GM04503 (cell line): ENCODE measurements at regions not wholly inside any gene's neighbourhood (a gene's known extent, or its start where the extent isn't known, plus 50 kb on each side); places are given as distances from the start of the nearest gene placed in this dataset.

Source experiments
- DNase-seq: peaks from one replicate; pipeline ENCODE4 v3.0.0-alpha.2; 2012; ENCODE audit warnings: low read depth

DNA sequence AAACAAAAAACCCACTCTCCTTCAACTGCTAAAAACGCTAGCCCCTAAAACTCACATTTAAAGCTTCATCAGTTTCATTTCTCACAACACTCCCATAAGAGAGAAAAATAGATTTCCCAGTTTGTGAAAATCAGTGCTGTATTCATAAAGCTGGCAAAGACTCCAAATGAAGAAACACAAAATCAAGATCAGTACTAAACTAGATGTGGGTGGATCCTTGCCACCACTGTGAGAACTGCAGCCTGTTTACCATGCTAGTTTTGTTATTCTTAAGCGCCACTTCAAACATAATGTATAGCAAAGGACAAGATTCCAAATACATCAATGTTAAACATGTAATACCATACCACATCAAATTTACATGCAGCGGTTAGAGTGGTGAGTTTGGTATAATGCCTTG is 104.5 kb upstream of the CCDC150 start:
- DNase-seq = no peak

DNA sequence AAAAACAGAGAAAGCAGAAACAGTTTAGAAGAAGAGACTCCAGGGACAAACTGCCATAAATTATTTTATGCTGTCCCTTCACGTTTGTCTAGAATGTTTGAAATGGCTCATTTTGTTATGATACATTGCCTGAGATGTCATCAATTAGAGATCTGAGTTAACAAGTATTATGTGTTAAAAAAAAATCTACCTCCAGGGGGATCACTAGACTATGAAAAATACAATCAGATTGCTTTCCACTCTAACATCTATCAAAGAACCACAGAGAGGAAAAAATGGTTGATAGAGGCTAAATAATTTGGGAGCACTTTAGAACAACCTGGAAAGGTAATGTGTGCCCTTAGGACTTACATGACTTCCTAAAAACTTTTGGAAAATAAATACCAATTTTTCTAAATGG is 103.8 kb upstream of the CCDC150 start:
- DNase-seq = no peak

DNA sequence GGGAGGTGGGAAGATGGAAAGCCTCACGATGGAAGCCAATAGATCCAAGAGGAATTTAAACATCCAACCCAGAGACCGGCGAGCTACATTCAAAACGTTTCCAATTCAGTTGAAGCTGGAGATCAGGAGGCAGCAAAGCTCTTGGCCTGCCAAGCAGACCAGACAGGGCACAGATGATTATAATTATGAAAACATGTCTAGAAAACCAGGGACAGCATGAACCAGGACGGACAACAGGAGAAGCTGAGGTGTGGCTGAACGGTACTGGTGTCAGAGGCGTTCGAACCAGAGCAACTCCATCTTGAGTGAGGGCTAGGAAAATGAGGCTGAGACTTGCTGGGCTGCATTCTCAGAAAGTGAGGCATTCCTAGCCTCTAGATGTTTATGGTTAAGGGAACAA is 102.2 kb upstream of the CCDC150 start:
- DNase-seq = no peak

DNA sequence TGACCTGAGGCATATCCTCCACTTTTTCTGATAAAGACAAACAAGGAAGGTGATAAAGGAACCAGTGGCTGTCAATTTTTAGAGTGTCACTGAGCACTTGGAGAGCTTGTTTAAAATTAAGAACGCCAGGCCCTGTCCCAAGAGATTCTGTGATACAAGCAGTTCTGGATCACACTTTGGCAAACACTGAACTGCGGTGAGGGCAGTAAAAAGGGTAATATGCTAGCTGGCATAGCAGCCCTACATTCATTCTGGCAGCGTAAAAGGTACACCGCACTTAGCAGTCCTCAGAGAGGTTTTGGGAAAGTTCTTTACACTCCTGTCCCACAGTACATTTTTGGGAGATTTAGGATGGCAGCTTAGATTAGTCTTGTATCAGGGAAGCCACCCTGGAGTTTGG is 101.3 kb upstream of the CCDC150 start:
- no peak for DNase-seq

DNA sequence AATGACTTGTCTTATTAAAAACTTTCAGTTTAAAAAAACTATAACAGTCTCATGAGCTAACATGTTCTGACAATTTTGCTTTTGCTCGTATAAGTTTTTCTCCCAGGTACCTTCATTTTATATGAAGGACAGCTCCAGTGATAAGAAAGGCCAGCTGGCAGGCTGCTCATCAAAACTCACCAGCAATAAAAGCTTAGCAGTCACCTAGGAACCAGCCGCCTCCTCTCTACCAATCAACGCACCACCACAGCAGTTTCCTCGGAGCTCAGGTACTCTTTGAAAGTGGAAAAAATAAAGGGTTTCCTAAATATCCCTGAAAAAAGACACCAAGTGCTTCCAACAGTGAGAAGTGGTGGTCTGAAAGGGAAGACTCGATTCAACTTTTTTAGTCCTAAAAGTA is 100.9 kb upstream of the CCDC150 start:
- DNase-seq = no peak

DNA sequence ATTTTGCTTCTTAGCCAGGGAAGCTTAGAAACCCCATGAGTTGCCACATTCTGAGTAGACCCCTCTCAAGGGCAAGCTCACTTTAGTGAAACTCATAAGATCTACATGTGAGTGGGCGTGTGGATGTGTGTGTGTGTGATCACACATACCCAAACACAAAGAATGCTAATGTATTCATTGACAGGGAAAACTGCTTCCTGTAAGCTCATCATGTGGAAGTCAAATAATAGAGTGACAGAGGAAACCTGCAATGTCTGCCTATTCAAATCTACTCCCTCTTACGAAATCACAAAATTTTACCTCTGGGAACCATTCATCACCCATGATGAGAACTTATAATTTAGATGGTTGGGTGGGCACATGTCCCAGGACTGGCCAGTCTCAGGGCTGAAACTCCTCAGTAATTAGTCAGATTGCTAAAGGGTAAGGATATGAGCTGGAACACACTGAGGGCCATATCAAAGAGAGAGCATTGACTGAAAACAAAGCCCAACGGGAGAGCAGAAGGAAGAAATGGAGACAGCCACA is 94.5 kb upstream of the CCDC150 start:
- no peak for DNase-seq

DNA sequence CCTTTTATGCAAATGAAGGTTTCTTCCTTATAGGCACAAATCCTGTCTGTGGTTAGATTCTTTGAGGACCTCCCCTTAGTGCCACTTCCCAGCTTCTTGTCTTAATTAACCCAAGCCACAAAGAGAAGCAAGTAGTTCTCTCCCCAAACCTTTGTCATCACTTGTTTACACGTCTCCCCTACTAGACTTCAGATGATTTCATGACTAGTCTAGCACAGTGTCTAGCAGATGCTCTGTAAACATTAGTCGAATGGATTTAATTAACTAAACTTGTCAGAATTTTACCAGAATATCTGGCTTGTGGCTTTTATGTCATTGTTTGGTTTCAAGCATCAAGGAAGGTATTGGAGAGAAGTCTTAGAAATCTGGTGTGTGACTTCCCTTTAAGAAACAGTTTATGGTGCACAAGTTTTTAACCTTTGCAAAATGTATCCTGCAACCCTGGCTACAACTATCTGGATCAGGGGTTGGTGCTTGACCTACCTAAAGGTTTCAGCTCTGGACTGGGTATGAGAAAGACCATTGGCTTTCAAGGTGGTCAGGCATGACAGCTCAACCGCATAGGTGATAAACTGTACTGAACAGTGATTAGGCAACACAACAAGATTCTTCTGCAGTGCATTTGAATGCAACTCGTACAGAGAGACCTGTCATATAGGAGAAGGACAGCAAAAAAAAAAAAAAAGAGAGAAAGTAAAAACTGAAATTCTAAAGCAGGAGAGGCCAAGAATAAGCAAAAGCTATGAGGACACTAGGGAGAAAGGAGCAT is 93.2 kb upstream of the CCDC150 start:
- no peak for DNase-seq

DNA sequence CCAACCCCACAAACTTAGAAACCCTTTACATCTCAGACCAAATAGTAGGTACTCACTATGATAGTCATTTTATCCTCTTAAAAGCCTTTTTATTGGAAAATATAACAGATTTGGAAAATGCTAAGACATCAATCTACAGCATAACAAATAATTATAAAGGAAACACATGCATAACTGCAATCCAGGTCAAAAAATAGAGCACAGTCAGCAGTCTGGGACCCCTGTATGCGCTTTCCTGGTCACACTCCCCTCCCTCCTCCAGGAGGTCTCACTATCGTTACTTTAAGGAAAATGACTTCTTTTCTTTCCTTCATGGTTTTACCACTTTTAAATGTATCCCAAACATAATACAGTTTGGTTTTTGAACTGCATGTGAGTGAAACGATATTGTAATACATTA is 90.5 kb upstream of the CCDC150 start:
- no peak for DNase-seq

DNA sequence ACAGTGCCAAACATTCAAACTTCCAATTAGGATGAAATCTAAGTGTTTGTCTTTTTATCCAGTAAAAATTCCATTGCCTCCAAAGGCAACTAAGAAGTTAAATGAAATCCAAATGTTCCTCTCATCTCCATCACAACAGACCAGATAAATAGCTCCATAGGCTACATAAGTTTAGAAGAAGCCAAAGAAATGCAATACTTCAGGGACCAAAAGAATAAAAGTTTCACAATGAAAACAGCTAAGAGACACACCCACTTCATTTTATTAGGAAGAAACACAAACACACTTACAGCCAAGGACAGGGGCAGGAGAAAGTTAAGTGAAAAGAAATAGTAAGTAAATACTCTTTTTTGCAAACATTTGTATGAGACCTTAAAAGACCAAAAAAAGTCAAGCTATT is 88.5 kb upstream of the CCDC150 start:
- DNase-seq = no peak

DNA sequence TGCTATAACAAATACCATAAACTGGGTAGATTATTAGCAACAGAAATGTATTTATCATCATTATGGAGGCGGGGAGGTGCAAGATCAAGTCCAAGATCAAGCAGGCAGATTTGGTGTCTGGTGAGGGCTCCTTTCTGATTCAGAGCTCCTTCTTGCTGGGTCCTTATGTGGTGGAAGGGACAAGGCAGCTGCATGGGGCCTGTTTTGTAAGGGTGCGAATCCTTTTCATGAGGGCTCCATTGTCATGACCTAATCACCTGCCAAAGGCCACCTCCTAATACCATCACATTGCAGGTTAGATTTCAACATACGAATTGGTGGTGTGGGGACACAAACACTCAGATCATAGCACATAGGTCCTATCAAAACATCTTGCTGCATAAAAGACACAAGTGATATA is 84.4 kb upstream of the CCDC150 start:
- DNase-seq = no peak

DNA sequence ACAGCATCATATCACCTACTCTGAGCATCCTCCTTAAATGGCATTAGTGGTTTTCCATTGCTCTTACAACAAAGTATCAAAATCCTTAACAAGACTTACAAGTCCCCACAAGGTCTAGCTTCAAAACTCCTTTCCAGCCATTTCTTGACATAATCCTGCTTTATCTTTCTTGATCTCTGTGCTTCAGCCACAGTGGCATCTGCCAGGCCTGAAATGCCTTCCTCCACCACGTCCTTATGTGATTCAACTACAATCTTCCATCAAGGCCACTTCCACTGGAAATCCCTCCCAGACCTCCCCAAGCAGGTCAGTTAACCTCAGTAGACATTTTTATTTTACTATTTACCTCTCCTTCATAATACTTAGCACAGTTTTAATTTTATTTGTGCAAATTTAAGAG is 83.8 kb upstream of the CCDC150 start:
- DNase-seq = no peak

DNA sequence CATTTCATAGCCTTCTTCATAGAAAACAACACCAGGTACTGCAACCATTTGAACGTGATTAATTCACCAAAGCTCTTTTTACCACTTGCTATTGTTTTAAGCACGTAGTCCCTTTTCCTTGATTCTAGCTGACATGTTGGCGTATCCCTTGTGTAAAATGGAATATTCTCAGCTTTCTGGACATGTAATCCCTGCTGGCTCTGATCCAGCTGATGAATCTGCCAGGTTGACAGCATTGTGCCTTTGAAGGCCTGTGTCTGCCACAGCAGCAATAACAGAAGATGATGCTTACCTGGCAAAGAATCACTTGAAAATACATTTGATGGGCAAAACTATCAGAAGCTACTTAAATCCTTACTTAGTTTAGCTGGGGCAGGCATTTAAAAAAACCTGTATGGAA is 81.0 kb upstream of the CCDC150 start:
- no peak for DNase-seq

DNA sequence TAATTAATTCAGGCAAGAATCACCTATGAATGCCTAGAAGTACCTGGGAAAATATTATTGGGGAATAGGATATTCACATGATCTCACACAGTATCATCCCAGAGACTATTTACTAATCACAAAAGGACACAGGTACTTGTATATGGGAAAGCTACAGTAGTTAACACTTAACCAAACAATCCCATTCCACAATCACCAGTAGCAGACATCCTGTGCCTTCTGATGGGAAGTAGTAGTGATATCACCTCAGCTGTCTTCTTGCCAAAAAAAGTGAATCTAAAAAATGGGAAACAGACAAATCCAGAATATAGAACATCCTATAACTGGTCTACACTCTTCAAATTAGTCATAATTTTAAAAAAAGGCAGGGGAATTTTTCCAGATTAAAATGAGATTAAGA is 75.6 kb upstream of the CCDC150 start:
- no peak for DNase-seq

DNA sequence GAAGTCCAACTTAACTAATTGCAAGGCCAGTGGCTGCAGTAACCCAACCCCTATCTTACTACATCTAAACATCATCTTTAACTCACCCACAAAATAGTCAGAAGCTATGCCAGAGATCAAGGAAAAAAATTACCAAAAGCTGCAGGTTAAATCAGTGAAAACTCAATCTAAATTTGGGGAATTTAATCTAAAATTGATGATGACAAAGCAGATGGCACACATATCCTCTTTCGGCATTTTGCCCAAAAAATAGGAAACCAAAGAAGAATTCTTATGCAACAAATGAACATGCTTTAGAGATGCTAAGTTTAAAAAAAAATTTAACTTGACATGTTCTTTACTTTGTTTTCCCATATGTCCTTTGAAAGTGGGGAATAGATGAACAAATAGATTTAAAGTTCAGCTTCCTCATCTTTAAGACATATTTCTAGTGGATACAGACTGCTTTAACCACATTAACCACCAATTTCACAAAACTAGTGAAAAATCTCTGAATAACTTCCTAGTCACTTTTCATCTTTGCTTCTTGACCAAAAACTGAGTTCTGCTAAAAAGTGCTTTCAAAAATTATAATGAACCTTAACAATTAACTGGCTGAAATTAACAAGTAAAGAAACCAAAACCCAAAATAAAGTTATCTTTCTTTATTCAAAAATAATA is 74.3 kb upstream of the CCDC150 start:
- DNase-seq = no peak

DNA sequence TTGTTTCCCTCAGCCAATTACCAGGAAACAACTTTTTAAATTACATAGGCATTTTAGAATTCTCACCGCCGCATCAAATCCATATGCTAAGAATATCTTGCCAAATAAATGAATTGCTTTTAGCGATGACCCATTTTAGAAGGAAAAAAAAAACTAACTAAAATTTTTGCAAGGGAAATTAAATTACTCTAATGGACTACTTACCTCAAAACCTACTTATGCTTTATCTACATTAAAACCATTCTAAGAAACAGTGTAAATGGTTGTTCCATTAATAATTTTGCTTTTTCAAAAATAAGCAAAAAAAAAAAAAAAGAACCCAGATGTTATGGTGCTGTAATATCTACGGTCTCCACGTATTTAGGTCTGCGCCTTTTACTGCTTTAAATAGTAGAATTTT is 73.5 kb upstream of the CCDC150 start:
- no peak for DNase-seq

DNA sequence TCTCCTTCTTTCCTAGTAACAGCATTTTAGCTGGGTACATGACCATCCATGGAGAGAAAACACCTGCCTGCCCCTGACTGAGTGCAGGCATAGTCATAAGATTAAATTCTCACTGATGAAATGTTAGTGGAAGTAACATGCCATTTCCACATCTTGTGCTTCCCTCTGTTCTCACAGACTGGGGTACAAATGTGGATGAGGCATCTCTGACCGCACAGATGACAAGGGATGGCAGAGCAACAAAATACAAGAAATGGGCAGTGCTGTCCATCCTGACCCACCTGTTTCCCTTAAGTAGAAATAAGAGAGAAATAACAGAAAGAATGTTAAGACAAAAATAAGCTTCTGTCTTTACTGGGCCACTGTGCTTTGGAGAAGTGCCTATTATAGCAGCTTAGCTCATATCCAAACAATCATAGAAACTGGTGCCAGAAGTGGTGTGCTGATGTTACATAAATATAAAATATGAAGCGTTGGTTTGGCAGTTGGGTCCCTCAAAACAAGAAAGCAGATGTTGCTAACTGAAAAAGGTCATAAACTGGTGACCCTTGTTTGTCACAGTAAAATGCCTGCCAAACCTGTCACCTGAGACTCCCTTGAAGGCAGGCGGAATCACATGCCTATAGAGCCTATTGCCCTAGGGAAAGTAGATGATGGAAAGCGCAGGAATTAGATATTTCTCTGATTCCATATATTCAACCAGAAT is 72.4 kb upstream of the CCDC150 start:
- DNase-seq = no peak

DNA sequence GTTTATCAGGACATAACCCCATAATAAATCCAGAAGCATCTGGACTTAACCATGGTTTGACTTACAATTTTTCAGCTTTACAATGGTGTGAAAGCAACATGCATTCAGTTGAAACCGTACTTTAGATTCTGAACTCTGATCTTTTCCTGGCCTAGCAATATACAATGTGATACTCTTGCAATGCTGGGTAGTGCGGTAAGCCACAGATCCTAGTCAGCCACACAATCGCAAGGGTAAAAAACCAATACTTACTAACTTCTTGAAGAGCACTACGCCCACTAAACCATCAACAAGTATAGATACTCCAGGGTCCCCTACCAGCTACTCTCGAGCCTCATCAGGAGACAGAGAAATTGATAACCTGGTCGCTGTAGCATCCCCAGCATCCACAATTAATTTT is 71.0 kb upstream of the CCDC150 start:
- no peak for DNase-seq

DNA sequence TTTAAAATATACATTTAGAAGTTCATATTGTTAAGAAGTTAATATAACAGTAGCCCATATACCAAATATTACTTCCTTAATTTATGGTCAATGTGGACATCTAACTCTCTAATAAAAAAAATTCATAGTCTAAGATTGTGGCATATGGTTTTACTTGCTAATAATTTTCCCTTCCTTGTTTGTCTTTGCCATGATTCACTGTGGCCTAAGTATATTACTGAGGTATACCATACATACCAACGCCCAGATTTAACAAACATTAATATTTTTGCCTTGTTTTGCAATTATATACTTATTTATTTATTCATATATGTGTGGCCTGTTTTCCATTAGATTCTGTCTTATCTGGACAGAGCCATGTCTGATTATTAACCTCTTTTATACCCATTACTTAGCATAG is 54.6 kb upstream of the CCDC150 start:
- no peak for DNase-seq

DNA sequence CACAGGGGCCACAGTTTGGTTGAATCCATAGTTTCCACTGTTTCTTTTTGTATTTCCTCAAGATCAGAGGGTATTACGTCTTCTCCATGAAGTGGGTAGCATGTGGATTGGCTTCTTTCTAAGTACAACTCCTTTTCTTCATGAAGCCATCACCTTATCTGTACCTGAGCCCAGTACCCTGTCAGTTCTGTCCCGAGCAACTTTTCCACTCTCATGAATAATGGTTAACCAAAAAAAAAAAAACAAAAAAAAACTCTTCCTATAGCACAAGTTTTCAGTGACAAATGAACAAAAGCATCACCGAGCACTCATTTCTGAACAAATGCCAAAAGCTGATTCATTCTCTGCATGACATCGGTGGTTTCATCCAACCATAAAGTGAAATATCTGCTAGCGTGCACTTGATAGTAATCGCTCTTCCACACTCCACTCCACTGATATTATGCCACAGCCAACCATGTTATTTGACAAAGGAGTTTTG is 53.0 kb upstream of the CCDC150 start:
- DNase-seq = peak; percentile 72

DNA sequence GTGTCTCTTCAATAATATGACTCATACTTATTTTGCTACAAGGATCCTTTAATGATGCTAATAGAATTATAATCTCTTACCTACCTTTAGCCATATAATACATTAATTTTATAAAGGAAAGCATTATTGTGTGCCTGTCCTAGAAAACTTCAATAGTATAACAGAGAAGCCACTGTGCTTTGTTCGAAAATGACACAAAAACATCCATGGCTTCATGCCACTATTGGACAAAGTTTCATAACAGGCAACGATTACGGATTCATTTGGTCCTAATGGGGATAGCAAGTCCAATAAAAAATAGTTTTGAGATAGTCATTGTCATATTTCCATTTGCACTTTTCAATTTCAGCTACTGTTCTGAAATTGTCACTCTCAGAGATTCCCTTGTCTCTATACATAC is 52.5 kb upstream of the CCDC150 start:
- no peak for DNase-seq

DNA sequence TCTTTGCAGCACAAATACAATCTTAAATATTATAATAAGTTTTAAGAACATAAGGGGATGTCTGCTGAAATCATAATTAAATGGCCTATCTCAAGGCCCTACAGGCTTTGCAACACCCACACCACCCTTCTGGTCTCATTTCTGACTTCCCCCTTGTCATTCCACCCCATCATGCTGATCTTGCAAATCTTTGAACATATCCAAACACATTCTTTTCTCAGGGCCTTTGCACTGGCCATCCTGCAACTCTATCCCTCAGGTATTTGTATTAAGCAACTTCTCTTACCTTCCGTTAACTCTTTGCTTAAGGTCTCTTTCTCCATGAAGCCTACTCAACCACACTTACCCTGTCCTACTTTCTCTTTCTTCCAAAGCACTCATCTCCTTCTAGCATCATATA is 51.8 kb upstream of the CCDC150 start:
- DNase-seq = no peak

DNA sequence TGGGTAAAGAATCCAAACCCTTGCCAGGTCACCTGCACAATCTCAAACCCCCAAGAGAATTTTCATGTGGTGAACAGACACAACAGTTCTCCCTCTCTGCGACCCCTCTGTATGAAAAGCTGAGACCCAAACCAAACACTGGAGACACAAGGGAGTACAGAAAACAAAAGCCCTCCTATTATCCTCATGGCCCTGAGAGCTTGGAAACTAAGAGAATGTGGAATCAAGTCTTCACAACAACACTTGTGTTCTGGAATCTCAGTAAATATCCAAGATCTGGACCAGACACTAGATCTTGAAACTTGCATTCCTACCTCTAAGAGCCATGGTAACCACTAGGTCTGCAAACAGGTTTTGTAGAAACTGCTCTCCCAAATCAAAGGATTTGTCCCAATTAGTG is 50.1 kb upstream of the CCDC150 start:
- DNase-seq = no peak
